Hematopoietic multipotent progenitor cell treated with erythropoietin and hydrocortisone succinate and interleukin-3 and kit ligand, for 8 days (in vitro differentiated cells): ENCODE measurements at regions not wholly inside any gene's neighbourhood (a gene's known extent, or its start where the extent isn't known, plus 50 kb on each side); places are given as distances from the start of the nearest gene placed in this dataset.

Experiments used
- DNase-seq: peaks from one replicate; pipeline ENCODE4 v3.0.0-alpha.2; 2015

- no peak for DNase-seq
Observed at GRCh38 chr4:86531440-86531839, 62.7 kb upstream of the PTPN13 start.

GRCh38 chr4:86532851-86533250, 61.3 kb upstream of the PTPN13 start:
- DNase-seq = no peak

GRCh38 chr4:86536151-86536550, 58.0 kb upstream of the PTPN13 start:
- no peak for DNase-seq

- DNase-seq = no peak
Observed at GRCh38 chr4:86542319-86543027, 51.6 kb upstream of the PTPN13 start.

- no peak for DNase-seq
Observed at GRCh38 chr4:86543080-86543479, 51.0 kb upstream of the PTPN13 start.

GRCh38 chr4:86543560-86544309, 50.4 kb upstream of the PTPN13 start:
- no peak for DNase-seq

- DNase-seq = no peak
Observed at GRCh38 chr4:86544310-86544966, 49.7 kb upstream of the PTPN13 start.
